ENCODE measurements at regions not wholly inside any gene's neighbourhood (a gene's known extent, or its start where the extent isn't known, plus 50 kb on each side); places are given as distances from the start of the nearest gene placed in this dataset.
A peak's percentile ranks its signal among the peaks of the same experiment; 100 is the strongest.

DNA sequence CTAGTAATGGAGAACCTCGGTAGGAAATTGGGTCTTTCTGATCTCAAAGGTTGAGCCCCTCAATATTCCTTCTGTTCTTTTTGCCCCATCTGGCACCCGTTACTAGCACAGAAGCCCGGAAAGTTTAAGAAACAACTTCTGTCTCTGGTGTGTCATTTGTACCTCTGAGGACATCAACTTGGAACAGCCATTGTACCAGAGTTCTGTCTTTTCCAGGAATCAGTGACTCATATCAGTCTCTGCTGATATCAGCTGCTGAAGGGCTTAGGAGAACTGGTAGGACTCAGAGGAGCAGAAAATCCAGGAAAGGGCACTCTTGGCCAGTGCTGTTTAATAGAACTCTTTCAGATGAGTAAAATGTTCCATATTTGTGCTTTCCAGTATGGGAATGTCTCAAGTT lies 78.3 kb upstream of the CHD6 start:
- no peak overlapping the region for H3K4me3 ChIP-seq
- ATAC-seq (no peak), DNase-seq (no peak)
- no peaks in the 10 kb centered on the region for H3K9me3 ChIP-seq
- intact Hi-C loops (cut with DNase I) = no loop called here
- H3K4me1 ChIP-seq = peaks cover 7% of the 10 kb centered on the region
- H3K27me3 ChIP-seq = no peaks in the 10 kb centered on the region
- TF ChIP-seq, protein P1, sequence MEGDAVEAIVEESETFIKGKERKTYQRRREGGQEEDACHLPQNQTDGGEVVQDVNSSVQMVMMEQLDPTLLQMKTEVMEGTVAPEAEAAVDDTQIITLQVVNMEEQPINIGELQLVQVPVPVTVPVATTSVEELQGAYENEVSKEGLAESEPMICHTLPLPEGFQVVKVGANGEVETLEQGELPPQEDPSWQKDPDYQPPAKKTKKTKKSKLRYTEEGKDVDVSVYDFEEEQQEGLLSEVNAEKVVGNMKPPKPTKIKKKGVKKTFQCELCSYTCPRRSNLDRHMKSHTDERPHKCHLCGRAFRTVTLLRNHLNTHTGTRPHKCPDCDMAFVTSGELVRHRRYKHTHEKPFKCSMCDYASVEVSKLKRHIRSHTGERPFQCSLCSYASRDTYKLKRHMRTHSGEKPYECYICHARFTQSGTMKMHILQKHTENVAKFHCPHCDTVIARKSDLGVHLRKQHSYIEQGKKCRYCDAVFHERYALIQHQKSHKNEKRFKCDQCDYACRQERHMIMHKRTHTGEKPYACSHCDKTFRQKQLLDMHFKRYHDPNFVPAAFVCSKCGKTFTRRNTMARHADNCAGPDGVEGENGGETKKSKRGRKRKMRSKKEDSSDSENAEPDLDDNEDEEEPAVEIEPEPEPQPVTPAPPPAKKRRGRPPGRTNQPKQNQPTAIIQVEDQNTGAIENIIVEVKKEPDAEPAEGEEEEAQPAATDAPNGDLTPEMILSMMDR (IDR thresholded peaks at IDR 0.05) = no peak
- H3K36me3 ChIP-seq = no peaks in the 10 kb centered on the region
- H3K27ac ChIP-seq = no peak overlapping the region

DNA sequence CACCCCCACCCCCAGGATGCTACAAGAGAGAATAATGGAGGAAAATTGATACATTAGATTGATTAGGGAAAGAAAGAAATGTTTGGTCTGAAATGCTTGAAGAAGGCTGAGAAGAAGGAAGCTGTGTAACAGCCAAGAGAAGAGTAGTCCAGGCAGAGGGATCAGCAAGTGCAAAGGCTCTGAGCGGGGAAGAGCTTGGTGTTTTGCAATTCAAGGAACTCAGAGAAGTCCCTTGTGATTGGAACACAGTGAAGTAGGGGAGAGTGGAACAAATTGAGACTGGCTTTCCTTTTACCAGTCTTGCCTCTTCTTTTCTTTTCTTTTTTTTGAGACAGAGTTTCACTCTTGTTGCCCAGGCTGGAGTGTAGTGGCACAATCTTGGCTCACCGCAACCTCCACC lies 76.6 kb upstream of the CHD6 start:
- H3K9me3 ChIP-seq = no peaks in the 10 kb centered on the region
- TF ChIP-seq, protein P1 (IDR thresholded peaks at IDR 0.05) = no peak
- no peak overlapping the region for H3K4me3 ChIP-seq
- no peak for DNase-seq
- intact Hi-C loops (cut with DNase I) = no loop called here
- no peak overlapping the region for H3K27ac ChIP-seq
- H3K36me3 ChIP-seq = no peaks in the 10 kb centered on the region
- ATAC-seq = no peak
- H3K27me3 ChIP-seq = no peaks in the 10 kb centered on the region
- peaks cover 7% of the 10 kb centered on the region for H3K4me1 ChIP-seq

- TF ChIP-seq, protein P1 (IDR thresholded peaks at IDR 0.05) = peak; percentile 60
- intact Hi-C loops (cut with DNase I) = no loop called here
- ATAC-seq (peak; percentile 96), DNase-seq (peak; percentile 86)
- Histone ChIP-seq H3K36me3 (no peaks in the 10 kb centered on the region), H3K4me1 (peaks cover 7% of the 10 kb centered on the region), H3K9me3 (no peaks in the 10 kb centered on the region), H3K27me3 (no peaks in the 10 kb centered on the region), H3K4me3 (peak overlapping the region; percentile 80), H3K27ac (peak overlapping the region; percentile 95)
Observed at GRCh38 chr20:41693136-41693979, 75.2 kb upstream of the CHD6 start.

DNA sequence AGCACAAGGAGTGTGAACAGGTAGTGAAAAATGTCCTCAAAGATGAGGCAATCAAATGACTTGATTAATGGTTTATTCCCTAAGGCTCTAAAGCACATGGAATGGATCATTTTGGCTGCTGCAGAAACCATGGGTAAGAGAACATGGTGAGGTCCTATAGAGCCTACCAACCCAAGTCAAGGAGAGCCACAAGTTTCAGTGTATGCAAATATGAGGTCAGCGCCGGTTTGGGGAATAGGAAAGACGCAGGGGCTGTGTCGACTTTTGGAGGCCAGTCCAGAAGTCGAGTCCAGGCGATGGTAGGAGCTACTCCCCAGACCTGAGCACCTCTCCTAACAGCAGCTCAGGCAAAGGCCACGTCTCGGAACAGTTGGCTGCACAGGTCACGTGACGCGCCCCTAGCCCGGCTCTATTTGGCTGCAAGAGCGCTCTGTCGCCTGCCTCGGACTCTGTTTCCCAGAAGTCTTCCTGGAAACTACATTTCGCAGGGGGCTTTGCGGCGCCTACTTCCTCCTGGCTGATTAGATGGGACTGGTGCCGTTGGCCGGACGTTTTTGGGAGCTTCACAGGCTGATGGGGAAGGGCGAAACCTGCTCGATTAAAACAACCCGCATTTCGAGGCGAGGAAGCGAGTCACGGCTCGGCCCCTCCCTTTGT lies 74.4 kb upstream of the CHD6 start:
- peak overlapping the region; percentile 80 for H3K4me3 ChIP-seq
- no peaks in the 10 kb centered on the region for H3K36me3 ChIP-seq
- TF ChIP-seq, protein P1 (IDR thresholded peaks at IDR 0.05) = no peak
- intact Hi-C loops (cut with DNase I) = no loop called here
- ATAC-seq (peak; percentile 81), DNase-seq (peak; percentile 92)
- no peaks in the 10 kb centered on the region for H3K9me3 ChIP-seq
- no peaks in the 10 kb centered on the region for H3K27me3 ChIP-seq
- peak overlapping the region; percentile 95 for H3K27ac ChIP-seq
- H3K4me1 ChIP-seq = peaks cover 7% of the 10 kb centered on the region

DNA sequence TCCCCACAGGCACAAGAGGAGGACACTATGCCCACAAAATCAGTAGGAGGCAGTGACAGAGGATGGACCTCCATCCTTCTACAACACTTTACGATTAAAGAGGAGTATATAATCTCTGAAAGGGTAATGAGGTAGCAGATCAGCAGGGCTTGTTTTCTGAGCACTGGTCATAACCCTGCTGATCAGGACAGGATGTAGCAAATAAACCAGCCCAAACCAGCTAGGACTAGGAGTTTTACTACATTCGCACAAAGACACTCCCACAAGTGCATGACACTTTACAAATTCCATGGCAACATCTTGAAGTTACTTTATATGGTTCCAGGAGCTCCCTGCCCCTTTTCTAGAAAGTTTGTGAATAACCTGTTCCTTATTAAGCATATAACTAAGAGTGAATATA lies 73.3 kb upstream of the CHD6 start:
- intact Hi-C loops (cut with DNase I) = no loop called here
- no peaks in the 10 kb centered on the region for H3K9me3 ChIP-seq
- no peaks in the 10 kb centered on the region for H3K27me3 ChIP-seq
- no peak for ATAC-seq
- no peak overlapping the region for H3K4me3 ChIP-seq
- no peak overlapping the region for H3K27ac ChIP-seq
- H3K36me3 ChIP-seq = no peaks in the 10 kb centered on the region
- TF ChIP-seq, protein P1 (IDR thresholded peaks at IDR 0.05) = no peak
- peaks cover 7% of the 10 kb centered on the region for H3K4me1 ChIP-seq
- no peak for DNase-seq

Measured in upper lobe of right lung (tissue), 1 donor.